Activated T-cell treated with anti-CD3 and anti-CD28 coated beads, Interleukin-2, amount 50 U/mL, for 72 hours (primary cell): ENCODE measurements at regions not wholly inside any gene's neighbourhood (a gene's known extent, or its start where the extent isn't known, plus 50 kb on each side); places are given as distances from the start of the nearest gene placed in this dataset.

ENCODE experiments used
- ATAC-seq, 2 donors: fragments of 150-1000 bp; cut with Tn5 transposase; replicated peaks in 1 of 2; 2 replicates each; pipeline ENCODE4 v1.10.0; 2021; ENCODE audit warnings: moderate library complexity in 2 of 2, mild to moderate bottlenecking in 1 of 2
- DNase-seq, 2 donors: peaks; one replicate each; pipeline ENCODE4 v3.0.0; 2021 to 2022; ENCODE audit warnings: mixed read lengths in 1 of 2
- H3K27ac Mint-ChIP-seq: one replicate; pipeline ENCODE4 v1.8.0; 2022; ENCODE audit warnings: mild to moderate bottlenecking, moderate library complexity, mixed read lengths
- H3K27me3 Mint-ChIP-seq: one replicate; pipeline ENCODE4 v1.8.0; 2022; ENCODE audit warnings: low read depth, mixed read lengths
- H3K36me3 Mint-ChIP-seq, 2 donors: one replicate each; pipeline ENCODE4 v1.8.0; 2022; ENCODE audit warnings: mixed read lengths in 2 of 2, mild to moderate bottlenecking in 1 of 2; ENCODE audit not compliant: insufficient read depth in 2 of 2
- H3K4me1 Mint-ChIP-seq: one replicate; pipeline ENCODE4 v1.8.0; 2022; ENCODE audit warnings: low read depth, mixed read lengths
- H3K4me3 Mint-ChIP-seq, 2 donors: one replicate each; pipeline ENCODE4 v1.8.0; 2022; ENCODE audit warnings: mild to moderate bottlenecking in 2 of 2, mixed read lengths in 2 of 2, moderate library complexity in 2 of 2
- H3K9me3 Mint-ChIP-seq, 2 donors: one replicate each; pipeline ENCODE4 v1.8.0; 2022; ENCODE audit warnings: mixed read lengths in 2 of 2

DNA sequence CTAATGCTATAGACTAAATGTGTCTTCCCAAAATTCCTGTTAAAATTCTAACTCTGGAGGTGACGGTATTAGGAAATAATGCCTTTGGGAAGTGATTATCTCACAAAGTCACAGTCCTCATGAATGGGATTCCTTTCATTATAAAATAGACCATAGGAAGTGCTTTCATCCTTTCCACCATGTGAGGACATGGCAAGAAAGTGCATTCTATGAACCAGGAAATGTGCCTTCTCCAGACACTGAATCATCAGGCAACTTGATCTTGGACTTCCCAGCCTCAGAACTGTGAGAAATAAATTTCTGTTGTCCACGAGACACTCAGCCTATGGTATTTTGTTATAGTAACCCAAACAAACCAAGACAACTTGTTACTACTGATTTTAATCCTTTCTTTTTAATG lies 582.4 kb upstream of the C9orf72 start:
- no peaks in the 10 kb centered on the region for H3K4me1 Mint-ChIP-seq
- ATAC-seq (no peak), DNase-seq (no peak)
- no peaks in the 10 kb centered on the region for H3K27me3 Mint-ChIP-seq
- no peaks in the 10 kb centered on the region for H3K9me3 Mint-ChIP-seq
- H3K27ac Mint-ChIP-seq = no peak overlapping the region
- no peaks in the 10 kb centered on the region for H3K36me3 Mint-ChIP-seq
- H3K4me3 Mint-ChIP-seq = no peak overlapping the region

DNA sequence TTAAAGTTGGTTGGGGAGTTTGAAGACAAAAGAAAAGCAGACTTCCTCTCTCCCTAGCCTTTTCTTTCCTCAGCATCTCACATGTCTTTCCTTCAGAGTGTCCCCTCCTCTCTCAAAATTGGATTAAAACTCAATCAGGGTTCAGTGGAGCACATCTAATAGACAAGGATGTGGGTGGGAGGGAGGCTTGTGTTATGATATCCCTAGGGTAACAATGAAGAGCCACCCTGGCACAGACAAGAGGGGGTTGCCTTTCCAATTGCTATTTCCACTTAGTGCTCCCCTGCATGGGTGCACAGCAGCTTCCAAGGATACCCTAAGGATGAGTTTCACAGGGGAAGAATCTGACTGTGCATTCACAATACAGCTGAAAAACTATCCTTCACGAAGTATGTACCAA lies 585.2 kb upstream of the C9orf72 start:
- ATAC-seq = no peak
- Mint-ChIP-seq H3K27ac (no peak overlapping the region), H3K4me3 (no peak overlapping the region), H3K9me3 (peaks cover 2% of the 10 kb centered on the region in 2 donors), H3K27me3 (no peaks in the 10 kb centered on the region), H3K36me3 (no peaks in the 10 kb centered on the region), H3K4me1 (no peaks in the 10 kb centered on the region)
- DNase-seq = no peak

DNA sequence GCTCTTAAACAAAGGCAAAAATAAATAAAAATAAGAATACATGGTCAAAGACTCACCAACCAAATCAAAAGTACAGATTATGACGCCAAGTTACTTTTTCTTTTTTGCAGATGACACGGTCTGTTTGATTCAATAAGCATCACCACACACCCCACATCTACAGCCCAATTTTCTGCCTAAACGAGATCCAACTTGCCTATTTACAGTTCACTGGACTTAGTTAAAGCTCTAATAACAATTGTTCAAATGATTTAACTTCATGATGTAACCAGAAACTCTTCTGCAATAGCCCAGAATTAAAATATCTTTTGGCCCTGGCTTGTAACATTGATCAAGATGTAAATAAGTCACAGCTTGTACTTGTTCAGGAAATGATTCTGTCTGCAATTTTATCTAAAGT lies 590.3 kb upstream of the C9orf72 start:
- Mint-ChIP-seq H3K9me3 (peaks cover 6 to 7% of the 10 kb centered on the region in 2 donors), H3K36me3 (no peaks in the 10 kb centered on the region), H3K27me3 (no peaks in the 10 kb centered on the region), H3K4me1 (no peaks in the 10 kb centered on the region), H3K4me3 (no peak overlapping the region), H3K27ac (no peak overlapping the region)
- ATAC-seq (no peak), DNase-seq (no peak)

GRCh38 chr9:28166179-28166578 lies 592.9 kb upstream of the C9orf72 start:
- no peak for ATAC-seq
- no peak for DNase-seq
- H3K9me3 Mint-ChIP-seq = peaks cover 7 to 9% of the 10 kb centered on the region in 2 donors
- no peaks in the 10 kb centered on the region for H3K27me3 Mint-ChIP-seq
- no peak overlapping the region for H3K27ac Mint-ChIP-seq
- no peaks in the 10 kb centered on the region for H3K36me3 Mint-ChIP-seq
- H3K4me1 Mint-ChIP-seq = no peaks in the 10 kb centered on the region
- no peak overlapping the region for H3K4me3 Mint-ChIP-seq

GRCh38 chr9:28177142-28177541 lies 603.9 kb upstream of the C9orf72 start:
- Mint-ChIP-seq H3K27me3 (no peaks in the 10 kb centered on the region), H3K27ac (no peak overlapping the region), H3K36me3 (no peaks in the 10 kb centered on the region), H3K4me1 (no peaks in the 10 kb centered on the region), H3K9me3 (peaks cover 2 to 4% of the 10 kb centered on the region in 2 donors), H3K4me3 (no peak overlapping the region)
- no peak for ATAC-seq
- DNase-seq = no peak

- no peak overlapping the region for H3K4me3 Mint-ChIP-seq
- ATAC-seq = no peak
- H3K4me1 Mint-ChIP-seq = no peaks in the 10 kb centered on the region
- H3K27ac Mint-ChIP-seq = no peak overlapping the region
- DNase-seq = no peak
- H3K27me3 Mint-ChIP-seq = no peaks in the 10 kb centered on the region
- H3K36me3 Mint-ChIP-seq = no peaks in the 10 kb centered on the region
- peaks cover 0 to 2% of the 10 kb centered on the region in 2 donors for H3K9me3 Mint-ChIP-seq
Observed at GRCh38 chr9:28177925-28178324, 604.6 kb upstream of the C9orf72 start.

DNA sequence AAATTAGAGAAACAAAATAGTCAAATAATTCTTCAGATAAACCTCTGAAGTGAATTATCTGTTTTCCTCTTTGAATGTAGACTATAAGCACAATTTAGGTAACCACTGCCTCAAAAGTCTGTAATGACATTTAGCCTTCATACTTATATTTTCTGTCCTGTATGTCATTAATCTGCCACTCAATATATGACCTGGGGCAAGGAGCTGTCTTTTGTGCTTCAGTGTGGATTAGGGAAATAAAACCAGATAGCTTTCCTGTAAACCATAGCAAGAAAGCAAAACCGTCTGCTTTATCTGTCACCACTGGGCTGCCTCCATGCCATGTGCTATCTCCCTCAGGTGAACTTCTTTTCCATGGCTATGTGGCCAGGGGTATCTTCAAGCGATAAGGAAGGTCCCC lies 606.6 kb upstream of the C9orf72 start:
- Mint-ChIP-seq H3K4me1 (no peaks in the 10 kb centered on the region), H3K27ac (no peak overlapping the region), H3K9me3 (peaks cover 0 to 2% of the 10 kb centered on the region in 2 donors), H3K27me3 (no peaks in the 10 kb centered on the region), H3K4me3 (no peak overlapping the region), H3K36me3 (no peaks in the 10 kb centered on the region)
- DNase-seq = no peak
- ATAC-seq = no peak

GRCh38 chr9:28190981-28191380 lies 617.7 kb upstream of the C9orf72 start:
- H3K27ac Mint-ChIP-seq = no peak overlapping the region
- no peak for DNase-seq
- H3K36me3 Mint-ChIP-seq = peaks cover 3 to 4% of the 10 kb centered on the region in 2 donors
- H3K4me1 Mint-ChIP-seq = no peaks in the 10 kb centered on the region
- ATAC-seq = no peak
- H3K9me3 Mint-ChIP-seq = peaks cover 10 to 16% of the 10 kb centered on the region in 2 donors
- H3K4me3 Mint-ChIP-seq = no peak overlapping the region
- H3K27me3 Mint-ChIP-seq = no peaks in the 10 kb centered on the region

DNA sequence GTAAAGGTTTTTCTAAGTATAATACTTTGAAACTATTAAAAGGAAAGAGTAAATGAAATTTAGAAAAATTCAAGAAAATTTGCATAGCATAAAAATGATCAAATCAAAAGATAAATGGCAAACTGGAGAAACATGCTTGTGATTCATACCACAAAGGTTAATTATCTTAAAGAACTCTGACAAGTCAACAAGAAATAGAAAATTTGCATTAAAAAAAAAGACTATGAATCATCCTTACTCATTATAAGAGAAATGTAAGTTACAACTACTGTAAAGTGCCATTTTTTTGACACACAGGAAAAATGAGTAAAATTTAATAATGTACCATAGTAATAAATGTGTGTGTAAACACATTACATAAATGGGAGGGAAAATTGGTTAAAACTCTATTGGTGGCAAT lies 624.4 kb upstream of the C9orf72 start:
- no peaks in the 10 kb centered on the region for H3K4me1 Mint-ChIP-seq
- no peak overlapping the region for H3K27ac Mint-ChIP-seq
- no peak for ATAC-seq
- H3K9me3 Mint-ChIP-seq = peaks cover 3 to 4% of the 10 kb centered on the region in 2 donors
- DNase-seq = no peak
- H3K27me3 Mint-ChIP-seq = no peaks in the 10 kb centered on the region
- H3K36me3 Mint-ChIP-seq = peaks cover 0 to 2% of the 10 kb centered on the region in 2 donors
- H3K4me3 Mint-ChIP-seq = no peak overlapping the region

DNA sequence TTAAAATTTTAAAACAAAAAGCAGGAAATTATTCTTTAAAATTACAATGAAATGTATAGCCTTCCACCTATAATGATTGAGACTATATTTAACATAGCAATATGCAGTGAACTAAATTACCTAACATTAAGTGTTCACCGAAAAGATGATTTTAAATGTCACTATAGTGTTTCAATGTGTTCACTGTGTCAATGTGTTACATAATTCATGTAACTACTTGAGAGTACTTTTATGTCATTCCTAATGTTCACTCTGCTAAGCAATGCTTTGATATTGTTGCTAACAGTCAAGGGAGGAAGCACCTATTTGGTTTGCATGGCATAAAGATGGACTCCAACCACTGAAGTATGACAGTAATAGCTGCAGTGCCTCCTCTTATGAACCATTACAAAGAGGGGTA lies 629.8 kb upstream of the C9orf72 start:
- Mint-ChIP-seq H3K27ac (no peak overlapping the region), H3K4me1 (no peaks in the 10 kb centered on the region), H3K9me3 (peaks cover 5 to 6% of the 10 kb centered on the region in 2 donors), H3K36me3 (peaks cover 0 to 2% of the 10 kb centered on the region in 2 donors), H3K27me3 (no peaks in the 10 kb centered on the region), H3K4me3 (no peak overlapping the region)
- no peak for ATAC-seq
- DNase-seq = no peak

GRCh38 chr9:28206280-28206679 lies 633.0 kb upstream of the C9orf72 start:
- Mint-ChIP-seq H3K9me3 (peaks cover 5 to 6% of the 10 kb centered on the region in 2 donors), H3K36me3 (peaks cover 0 to 2% of the 10 kb centered on the region in 2 donors), H3K4me1 (no peaks in the 10 kb centered on the region), H3K4me3 (no peak overlapping the region), H3K27me3 (no peaks in the 10 kb centered on the region), H3K27ac (no peak overlapping the region)
- DNase-seq (no peak), ATAC-seq (no peak)

DNA sequence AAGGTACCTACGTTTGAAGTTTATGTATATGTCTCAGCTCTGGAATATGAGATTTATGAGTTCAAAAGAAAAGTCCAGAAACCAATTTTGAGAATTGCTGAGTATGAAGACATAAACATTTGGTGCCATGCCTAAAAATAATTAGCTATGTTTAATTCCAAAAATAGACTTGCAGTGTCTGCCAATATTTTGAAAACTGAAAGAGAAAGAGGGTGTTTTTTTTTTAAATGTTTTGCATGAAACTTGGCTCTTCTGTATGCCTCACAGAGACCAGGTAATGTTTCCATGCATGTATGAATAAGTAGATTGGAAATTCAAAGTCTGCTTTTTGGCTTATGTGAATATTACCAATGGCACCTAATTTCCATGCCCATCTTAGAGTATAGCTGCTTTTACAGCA lies 634.4 kb upstream of the C9orf72 start:
- no peaks in the 10 kb centered on the region for H3K36me3 Mint-ChIP-seq
- H3K9me3 Mint-ChIP-seq = peaks cover 2 to 3% of the 10 kb centered on the region in 2 donors
- no peak overlapping the region for H3K4me3 Mint-ChIP-seq
- H3K4me1 Mint-ChIP-seq = no peaks in the 10 kb centered on the region
- ATAC-seq (no peak), DNase-seq (no peak)
- no peaks in the 10 kb centered on the region for H3K27me3 Mint-ChIP-seq
- H3K27ac Mint-ChIP-seq = no peak overlapping the region

DNA sequence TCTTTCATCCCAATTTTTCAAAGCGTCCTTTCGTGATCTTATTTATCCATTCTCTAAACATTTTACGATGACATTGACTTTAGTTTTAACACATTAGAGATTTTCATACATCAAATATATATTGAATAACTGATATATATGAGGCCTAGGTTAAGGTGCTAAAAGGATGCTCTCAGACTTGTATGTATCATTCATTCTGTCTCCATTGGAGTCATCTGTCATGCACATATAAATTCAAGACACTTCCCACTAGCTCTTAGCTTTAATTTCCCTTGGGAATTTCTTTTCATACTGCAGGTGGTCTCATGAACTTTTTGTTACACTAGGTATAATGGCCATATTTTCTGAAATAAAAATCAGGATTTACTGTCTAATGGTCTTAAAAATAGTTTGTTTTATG lies 635.8 kb upstream of the C9orf72 start:
- ATAC-seq (no peak), DNase-seq (no peak)
- Mint-ChIP-seq H3K36me3 (no peaks in the 10 kb centered on the region), H3K27me3 (no peaks in the 10 kb centered on the region), H3K27ac (no peak overlapping the region), H3K4me1 (no peaks in the 10 kb centered on the region), H3K4me3 (no peak overlapping the region), H3K9me3 (peaks cover 2 to 3% of the 10 kb centered on the region in 2 donors)

DNA sequence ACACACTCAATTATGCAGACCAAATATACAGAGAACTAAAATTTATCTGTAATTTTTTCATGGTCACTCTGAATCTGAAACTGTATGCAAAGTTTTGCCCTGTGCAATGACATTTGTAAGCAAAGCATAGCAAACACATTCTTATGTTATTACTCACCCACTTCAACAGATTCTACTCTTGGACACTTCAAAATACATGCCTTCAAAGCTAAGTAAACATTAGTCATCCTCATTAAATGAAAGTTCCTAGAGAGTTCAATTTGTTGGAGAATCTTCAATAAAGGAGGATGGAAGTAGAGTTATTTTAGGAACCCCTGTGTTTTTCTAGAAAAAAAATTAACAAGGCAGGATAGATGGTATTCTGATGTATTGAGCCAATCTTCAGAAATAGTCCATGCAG lies 639.7 kb upstream of the C9orf72 start:
- no peak for ATAC-seq

More for the DNA sequence above, 639.7 kb upstream of the C9orf72 start:
- H3K27ac Mint-ChIP-seq = no peak overlapping the region
- H3K4me1 Mint-ChIP-seq = no peaks in the 10 kb centered on the region
- no peaks in the 10 kb centered on the region for H3K27me3 Mint-ChIP-seq
- no peaks in the 10 kb centered on the region for H3K36me3 Mint-ChIP-seq
- no peak overlapping the region for H3K4me3 Mint-ChIP-seq
- no peaks in the 10 kb centered on the region for H3K9me3 Mint-ChIP-seq
- DNase-seq = no peak
